ENCODE measurements at regions not wholly inside any gene's neighbourhood (a gene's known extent, or its start where the extent isn't known, plus 50 kb on each side); places are given as distances from the start of the nearest gene placed in this dataset.

GRCh38 chr3:165491487-165491886 lies 295.3 kb upstream of the SLITRK3 start:
- WGBS, 2 experiments (ENCODE audit: insufficient coverage in 1 of 2, insufficient read length in 1 of 2), result 94 to 100% methylated on average over 1 to 4 of the region's 4 CpGs
- H3K4me3 ChIP-seq (ENCODE audit: low read length), result no peak overlapping the region
- Mint-ChIP-seq H3K27me3 (ENCODE audit: insufficient read depth) (no peaks in the 10 kb centered on the region), H3K27ac (no peak overlapping the region), H3K9me3 (no peaks in the 10 kb centered on the region), H3K4me1 (no peaks in the 10 kb centered on the region), H3K36me3 (ENCODE audit: low read depth) (no peaks in the 10 kb centered on the region), H3K4me3 (no peak overlapping the region)
- H3K9me3 ChIP-seq (ENCODE audit: control insufficient read depth, low read length), result no peaks in the 10 kb centered on the region
- H3K27me3 ChIP-seq (ENCODE audit: control insufficient read depth, insufficient read depth, low read length, poor library complexity, severe bottlenecking), result no peaks in the 10 kb centered on the region
- H3K9ac ChIP-seq (ENCODE audit: extremely low read depth, low read length, poor library complexity, severe bottlenecking), result no peak overlapping the region
- H3K36me3 ChIP-seq (ENCODE audit: control insufficient read depth, insufficient read depth, low read length), result no peaks in the 10 kb centered on the region
- no peaks in the 10 kb centered on the region for H3K4me1 ChIP-seq (ENCODE audit: control insufficient read depth, insufficient read depth, low read length)
- no peak overlapping the region for H3K27ac ChIP-seq (ENCODE audit: low read depth, low read length)
- no peak for DNase-seq
- no peak for TF ChIP-seq CTCF (conservative IDR thresholded peaks at IDR 0.05)

- H3K4me1 ChIP-seq (ENCODE audit: control insufficient read depth, insufficient read depth, low read length), result no peaks in the 10 kb centered on the region
- Mint-ChIP-seq H3K27me3 (ENCODE audit: insufficient read depth) (peaks cover 1% of the 10 kb centered on the region), H3K4me3 (no peak overlapping the region), H3K27ac (no peak overlapping the region), H3K9me3 (peaks cover 11% of the 10 kb centered on the region), H3K36me3 (ENCODE audit: low read depth) (no peaks in the 10 kb centered on the region), H3K4me1 (no peaks in the 10 kb centered on the region)
- no peak overlapping the region for H3K9ac ChIP-seq (ENCODE audit: extremely low read depth, low read length, poor library complexity, severe bottlenecking)
- H3K27ac ChIP-seq (ENCODE audit: low read depth, low read length), result no peak overlapping the region
- no peak overlapping the region for H3K4me3 ChIP-seq (ENCODE audit: low read length)
- no peaks in the 10 kb centered on the region for H3K27me3 ChIP-seq (ENCODE audit: control insufficient read depth, insufficient read depth, low read length, poor library complexity, severe bottlenecking)
- 80 to 93% methylated on average over 1 to 4 of the region's 4 CpGs for WGBS, 2 experiments (ENCODE audit: insufficient coverage in 1 of 2, insufficient read length in 1 of 2)
- DNase-seq, result no peak
- H3K36me3 ChIP-seq (ENCODE audit: control insufficient read depth, insufficient read depth, low read length), result no peaks in the 10 kb centered on the region
- TF ChIP-seq CTCF (conservative IDR thresholded peaks at IDR 0.05), result no peak
- peaks cover 13% of the 10 kb centered on the region for H3K9me3 ChIP-seq (ENCODE audit: control insufficient read depth, low read length)
Observed at GRCh38 chr3:165476399-165477060, 280.3 kb upstream of the SLITRK3 start.

GRCh38 chr3:165466856-165467255 lies 270.7 kb upstream of the SLITRK3 start:
- 79 to 89% methylated on average over 2 to 3 of the region's 4 CpGs for WGBS, 2 experiments (ENCODE audit: insufficient coverage in 1 of 2, insufficient read length in 1 of 2)
- no peak overlapping the region for H3K27ac Mint-ChIP-seq
- no peaks in the 10 kb centered on the region for H3K27me3 Mint-ChIP-seq (ENCODE audit: insufficient read depth)
- no peak overlapping the region for H3K4me3 Mint-ChIP-seq
- no peak for TF ChIP-seq CTCF (conservative IDR thresholded peaks at IDR 0.05)
- no peaks in the 10 kb centered on the region for H3K36me3 Mint-ChIP-seq (ENCODE audit: low read depth)
- DNase-seq, result no peak
- Histone ChIP-seq H3K36me3 (ENCODE audit: control insufficient read depth, insufficient read depth, low read length) (no peaks in the 10 kb centered on the region), H3K27ac (ENCODE audit: low read depth, low read length) (no peak overlapping the region), H3K9ac (ENCODE audit: extremely low read depth, low read length, poor library complexity, severe bottlenecking) (no peak overlapping the region), H3K9me3 (ENCODE audit: control insufficient read depth, low read length) (no peaks in the 10 kb centered on the region), H3K27me3 (ENCODE audit: control insufficient read depth, insufficient read depth, low read length, poor library complexity, severe bottlenecking) (no peaks in the 10 kb centered on the region), H3K4me1 (ENCODE audit: control insufficient read depth, insufficient read depth, low read length) (no peaks in the 10 kb centered on the region), H3K4me3 (ENCODE audit: low read length) (no peak overlapping the region)
- no peaks in the 10 kb centered on the region for H3K4me1 Mint-ChIP-seq
- H3K9me3 Mint-ChIP-seq, result peaks cover 8% of the 10 kb centered on the region
